ENCODE measurements at regions not wholly inside any gene's neighbourhood (a gene's known extent, or its start where the extent isn't known, plus 50 kb on each side); places are given as distances from the start of the nearest gene placed in this dataset.
"Not testable (repeated sequence)": the region's sequence is repeated elsewhere in the genome, so short reads cannot be mapped to it uniquely, and the experiment has no call there.

DNA sequence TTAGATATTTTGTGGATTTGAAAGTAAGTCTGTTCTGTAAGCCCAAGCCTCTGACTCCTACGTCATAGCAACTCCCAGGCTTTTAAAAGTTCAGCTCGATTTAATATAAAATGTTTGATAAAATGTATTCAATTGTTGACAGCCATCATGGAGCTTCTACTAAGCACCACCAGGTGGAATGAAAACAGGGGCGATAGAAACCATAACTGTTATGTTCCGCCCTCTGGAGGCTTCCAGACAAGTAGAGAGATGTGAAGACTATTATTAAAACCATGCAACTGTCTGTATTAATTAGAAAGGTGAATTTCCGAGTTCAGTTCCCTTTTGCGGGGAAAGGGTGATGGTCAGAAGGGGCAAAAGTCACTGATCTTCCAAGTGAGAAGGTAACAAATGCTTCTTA is 292.2 kb downstream of the NR2F2 start:
- ATAC-seq (replicated peaks): no peak
- Mint-ChIP-seq H3K36me3 (no peaks in the 10 kb centered on the region), H3K27ac (no peak overlapping the region), H3K4me3 (no peak overlapping the region), H3K9me3 (peaks cover 0 to under 1% of the 10 kb centered on the region in 2 donors), H3K4me1 (no peaks in the 10 kb centered on the region), H3K27me3 (no peaks in the 10 kb centered on the region)
- DNase-seq: no peak

DNA sequence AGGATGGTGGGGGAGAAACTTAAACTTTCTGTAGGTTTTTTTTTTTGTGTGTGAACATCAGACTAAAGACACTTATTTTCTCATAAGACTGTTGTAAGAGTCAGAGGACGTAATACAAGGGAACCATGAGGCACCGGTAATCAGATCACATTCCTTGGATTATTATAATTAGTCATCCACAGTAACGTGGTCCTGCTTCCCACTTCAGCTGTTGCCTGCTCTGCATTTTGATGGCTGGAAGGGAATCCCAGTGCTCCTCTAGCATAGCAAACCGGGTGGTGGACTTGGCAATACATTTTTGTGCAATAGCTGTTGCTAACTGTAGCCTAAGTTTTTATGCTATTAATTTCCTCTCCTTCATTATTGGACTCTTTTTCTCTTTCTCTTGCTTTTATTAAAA is 294.8 kb downstream of the NR2F2 start:
- Mint-ChIP-seq H3K4me1 (no peaks in the 10 kb centered on the region), H3K27me3 (no peaks in the 10 kb centered on the region), H3K4me3 (no peak overlapping the region)

DNA sequence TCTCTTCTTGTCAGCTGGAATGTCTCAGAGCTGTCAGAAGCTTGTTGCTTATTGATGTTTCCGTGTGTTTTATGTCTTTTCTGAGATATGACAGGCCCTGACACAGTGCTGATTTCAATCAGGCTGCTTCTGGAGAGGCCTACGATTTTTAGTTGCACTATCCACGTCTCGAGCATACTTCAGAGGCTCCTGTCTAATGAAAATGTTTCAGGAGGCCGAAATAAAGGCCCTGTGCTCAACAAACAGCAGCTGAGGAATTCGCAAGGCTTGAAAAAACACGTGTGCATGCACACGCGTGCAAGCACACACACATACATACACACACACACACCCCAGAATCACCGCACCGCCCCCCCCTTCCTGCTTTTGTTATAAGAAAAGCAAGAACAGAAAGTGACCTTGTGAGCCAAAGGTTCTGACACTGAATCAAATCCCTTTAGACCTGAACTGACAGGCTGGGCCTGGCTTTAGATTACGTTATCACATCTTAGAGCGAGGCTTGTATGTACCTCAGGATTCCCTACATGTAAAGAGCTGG is 296.6 kb downstream of the NR2F2 start:
- ATAC-seq (replicated peaks) (no peak), DNase-seq (no peak)
- Mint-ChIP-seq H3K27ac (no peak overlapping the region), H3K36me3 (no peaks in the 10 kb centered on the region), H3K4me1 (no peaks in the 10 kb centered on the region), H3K9me3 (no peaks in the 10 kb centered on the region), H3K4me3 (no peak overlapping the region), H3K27me3 (no peaks in the 10 kb centered on the region)

More for the DNA sequence above, 294.8 kb downstream of the NR2F2 start:
- H3K9me3 Mint-ChIP-seq: no peaks in the 10 kb centered on the region
- H3K36me3 Mint-ChIP-seq: no peaks in the 10 kb centered on the region
- DNase-seq (no peak), ATAC-seq (replicated peaks) (no peak)
- H3K27ac Mint-ChIP-seq: no peak overlapping the region

GRCh38 chr15:96629511-96629910 is 299.0 kb downstream of the NR2F2 start:
- Mint-ChIP-seq H3K27ac (no peak overlapping the region), H3K4me1 (no peaks in the 10 kb centered on the region), H3K4me3 (no peak overlapping the region), H3K36me3 (no peaks in the 10 kb centered on the region), H3K9me3 (no peaks in the 10 kb centered on the region), H3K27me3 (no peaks in the 10 kb centered on the region)
- DNase-seq (no peak), ATAC-seq (replicated peaks) (no peak)

DNA sequence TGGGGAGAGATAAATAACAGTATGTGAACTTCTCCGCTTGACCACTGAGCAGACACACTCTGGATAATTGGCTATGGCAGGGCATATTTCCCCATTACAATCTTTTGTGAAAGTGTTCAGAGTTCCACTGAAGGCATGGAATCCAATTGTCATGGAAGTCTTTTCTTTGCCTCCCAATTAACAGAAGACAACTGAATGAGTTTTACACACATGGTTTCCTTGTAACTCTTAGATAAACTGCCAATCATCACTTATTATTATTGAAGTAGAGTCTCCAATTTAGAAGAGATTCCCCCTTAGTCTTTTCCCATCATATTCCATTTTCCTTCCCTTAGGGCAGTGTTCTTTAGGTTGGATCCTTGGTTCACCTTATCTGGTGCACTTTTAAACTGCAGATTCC is 308.3 kb downstream of the NR2F2 start:
- ATAC-seq (replicated peaks) (no peak), DNase-seq (no peak)
- peaks cover 4 to 5% of the 10 kb centered on the region in 2 donors for H3K9me3 Mint-ChIP-seq
- no peaks in the 10 kb centered on the region for H3K36me3 Mint-ChIP-seq
- no peaks in the 10 kb centered on the region for H3K4me1 Mint-ChIP-seq
- H3K4me3 Mint-ChIP-seq: no peak overlapping the region
- H3K27me3 Mint-ChIP-seq: no peaks in the 10 kb centered on the region
- H3K27ac Mint-ChIP-seq: no peak overlapping the region

DNA sequence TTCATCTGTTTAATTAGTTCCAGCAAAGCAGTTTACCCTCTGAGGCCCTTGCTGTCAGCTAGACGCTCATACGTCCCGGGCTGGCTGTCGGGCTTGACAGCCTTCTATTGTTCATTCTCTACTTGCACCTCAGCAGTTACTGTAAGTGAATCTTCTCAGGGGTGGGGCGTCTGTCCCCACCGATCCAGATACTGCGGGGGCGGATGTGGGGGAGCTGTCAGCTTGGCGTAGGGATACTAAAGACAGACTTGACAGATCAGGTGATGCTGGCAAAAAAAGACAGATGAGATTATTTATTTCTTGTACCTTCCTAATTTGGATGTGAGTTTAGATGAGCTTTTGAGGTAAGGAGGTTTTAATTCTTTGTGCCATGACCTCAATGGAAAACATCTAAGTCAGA is 315.3 kb downstream of the NR2F2 start:
- peaks cover 8 to 15% of the 10 kb centered on the region in 2 donors for H3K9me3 Mint-ChIP-seq
- no peak overlapping the region for H3K27ac Mint-ChIP-seq
- H3K4me3 Mint-ChIP-seq: no peak overlapping the region
- DNase-seq (no peak), ATAC-seq (replicated peaks) (no peak)
- H3K27me3 Mint-ChIP-seq: no peaks in the 10 kb centered on the region
- no peaks in the 10 kb centered on the region for H3K36me3 Mint-ChIP-seq
- H3K4me1 Mint-ChIP-seq: no peaks in the 10 kb centered on the region

GRCh38 chr15:96648866-96649265 is 318.4 kb downstream of the NR2F2 start:
- Mint-ChIP-seq H3K36me3 (no peaks in the 10 kb centered on the region), H3K9me3 (peaks cover 3 to 12% of the 10 kb centered on the region in 2 donors), H3K4me1 (no peaks in the 10 kb centered on the region), H3K27ac (no peak overlapping the region), H3K27me3 (no peaks in the 10 kb centered on the region), H3K4me3 (no peak overlapping the region)
- DNase-seq: no peak
- no peak for ATAC-seq (replicated peaks)

- no peaks in the 10 kb centered on the region for H3K36me3 Mint-ChIP-seq
- ATAC-seq (replicated peaks) (no peak), DNase-seq (no peak)
- H3K27me3 Mint-ChIP-seq: no peaks in the 10 kb centered on the region
- H3K4me1 Mint-ChIP-seq: no peaks in the 10 kb centered on the region
- H3K27ac Mint-ChIP-seq: no peak overlapping the region
- peaks cover 0 to 5% of the 10 kb centered on the region in 2 donors for H3K9me3 Mint-ChIP-seq
- H3K4me3 Mint-ChIP-seq: no peak overlapping the region
Observed at GRCh38 chr15:96657096-96657495, 326.6 kb downstream of the NR2F2 start.

DNA sequence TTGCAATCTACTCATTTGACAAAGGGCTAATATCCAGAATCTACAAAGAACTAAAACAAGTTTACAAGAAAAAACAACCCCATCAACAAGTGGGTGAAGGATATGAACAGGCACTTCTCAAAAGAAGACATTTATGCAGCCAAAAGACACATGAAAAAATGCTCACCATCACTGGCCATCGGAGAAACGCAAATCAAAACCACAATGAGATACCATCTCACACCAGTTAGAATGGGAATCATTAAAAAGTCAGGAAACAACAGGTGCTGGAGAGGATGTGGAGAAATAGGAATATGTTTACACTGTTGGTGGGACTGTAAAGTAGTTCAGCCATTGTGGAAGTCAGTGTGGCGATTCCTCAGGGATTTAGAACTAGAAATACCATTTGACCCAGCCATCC is 336.5 kb downstream of the NR2F2 start:
- H3K4me1 Mint-ChIP-seq; H3K27ac Mint-ChIP-seq; H3K36me3 Mint-ChIP-seq; H3K9me3 Mint-ChIP-seq; H3K27me3 Mint-ChIP-seq; DNase-seq; H3K4me3 Mint-ChIP-seq; ATAC-seq (replicated peaks): not testable (repeated sequence)

GRCh38 chr15:96670389-96670788 is 339.9 kb downstream of the NR2F2 start:
- H3K36me3 Mint-ChIP-seq: no peaks in the 10 kb centered on the region
- H3K9me3 Mint-ChIP-seq: peaks cover 0 to 2% of the 10 kb centered on the region in 2 donors
- DNase-seq (no peak), ATAC-seq (replicated peaks) (no peak)
- H3K4me1 Mint-ChIP-seq: no peaks in the 10 kb centered on the region
- no peak overlapping the region for H3K4me3 Mint-ChIP-seq
- no peak overlapping the region for H3K27ac Mint-ChIP-seq
- H3K27me3 Mint-ChIP-seq: no peaks in the 10 kb centered on the region

- Mint-ChIP-seq H3K36me3 (no peaks in the 10 kb centered on the region), H3K27ac (no peak overlapping the region), H3K9me3 (no peaks in the 10 kb centered on the region), H3K27me3 (no peaks in the 10 kb centered on the region), H3K4me3 (no peak overlapping the region), H3K4me1 (no peaks in the 10 kb centered on the region)
- DNase-seq (no peak), ATAC-seq (replicated peaks) (no peak)
Observed at GRCh38 chr15:96672629-96673028, 342.1 kb downstream of the NR2F2 start.

GRCh38 chr15:96678386-96678785 is 347.9 kb downstream of the NR2F2 start:
- ATAC-seq (replicated peaks) (no peak), DNase-seq (no peak)
- H3K4me1 Mint-ChIP-seq: no peaks in the 10 kb centered on the region
- no peaks in the 10 kb centered on the region for H3K9me3 Mint-ChIP-seq
- no peak overlapping the region for H3K27ac Mint-ChIP-seq
- H3K36me3 Mint-ChIP-seq: no peaks in the 10 kb centered on the region
- no peak overlapping the region for H3K4me3 Mint-ChIP-seq
- H3K27me3 Mint-ChIP-seq: no peaks in the 10 kb centered on the region

- Mint-ChIP-seq H3K27me3 (no peaks in the 10 kb centered on the region), H3K4me3 (no peak overlapping the region), H3K4me1 (no peaks in the 10 kb centered on the region)
Observed at GRCh38 chr15:96687388-96688107, 357.0 kb downstream of the NR2F2 start.

GRCh38 chr15:96690733-96691132 is 360.2 kb downstream of the NR2F2 start:
- no peak overlapping the region for H3K27ac Mint-ChIP-seq

More at GRCh38 chr15:96687388-96688107, 357.0 kb downstream of the NR2F2 start:
- ATAC-seq (replicated peaks) (no peak), DNase-seq (no peak)
- peaks cover 0 to 4% of the 10 kb centered on the region in 2 donors for H3K9me3 Mint-ChIP-seq
- H3K27ac Mint-ChIP-seq: no peak overlapping the region
- H3K36me3 Mint-ChIP-seq: no peaks in the 10 kb centered on the region

GRCh38 chr15:96692826-96693225 is 362.3 kb downstream of the NR2F2 start:
- no peaks in the 10 kb centered on the region for H3K36me3 Mint-ChIP-seq
- H3K4me3 Mint-ChIP-seq: no peak overlapping the region
- no peak for DNase-seq

More at GRCh38 chr15:96690733-96691132, 360.2 kb downstream of the NR2F2 start:
- Mint-ChIP-seq H3K27me3 (no peaks in the 10 kb centered on the region), H3K36me3 (no peaks in the 10 kb centered on the region), H3K4me3 (no peak overlapping the region), H3K9me3 (peaks cover 0 to 4% of the 10 kb centered on the region in 2 donors), H3K4me1 (no peaks in the 10 kb centered on the region)
- DNase-seq: no peak
- no peak for ATAC-seq (replicated peaks)

More at GRCh38 chr15:96692826-96693225, 362.3 kb downstream of the NR2F2 start:
- peaks cover 0 to 4% of the 10 kb centered on the region in 2 donors for H3K9me3 Mint-ChIP-seq
- no peak overlapping the region for H3K27ac Mint-ChIP-seq
- no peaks in the 10 kb centered on the region for H3K27me3 Mint-ChIP-seq
- ATAC-seq (replicated peaks): no peak
- no peaks in the 10 kb centered on the region for H3K4me1 Mint-ChIP-seq

All from stimulated activated naive B cell treated with anti-CD40 and anti-IgM and Interleukin-4, amounts not matched to agents 10 μg/mL and 1 μg/mL and 100 μg/mL, for 72 hours (primary cell).